ENCODE measurements at regions not wholly inside any gene's neighbourhood (a gene's known extent, or its start where the extent isn't known, plus 50 kb on each side); places are given as distances from the start of the nearest gene placed in this dataset.
"Not testable (repeated sequence)": the region's sequence is repeated elsewhere in the genome, so short reads cannot be mapped to it uniquely, and the experiment has no call there.

GRCh38 chr15:47124430-47125102, 592.7 kb upstream of the SEMA6D start:
- no peak for DNase-seq (ENCODE audit: low read depth)

GRCh38 chr15:47129033-47129432, 588.3 kb upstream of the SEMA6D start:
- no peak for DNase-seq (ENCODE audit: low read depth)

GRCh38 chr15:47131450-47131849, 585.9 kb upstream of the SEMA6D start:
- DNase-seq (ENCODE audit: low read depth): not testable (repeated sequence)

GRCh38 chr15:47135267-47135666, 582.0 kb upstream of the SEMA6D start:
- DNase-seq (ENCODE audit: low read depth): no peak

- DNase-seq (ENCODE audit: low read depth): no peak
These were observed 581.1 kb upstream of the SEMA6D start for GRCh38 chr15:47136236-47136635.

DNA sequence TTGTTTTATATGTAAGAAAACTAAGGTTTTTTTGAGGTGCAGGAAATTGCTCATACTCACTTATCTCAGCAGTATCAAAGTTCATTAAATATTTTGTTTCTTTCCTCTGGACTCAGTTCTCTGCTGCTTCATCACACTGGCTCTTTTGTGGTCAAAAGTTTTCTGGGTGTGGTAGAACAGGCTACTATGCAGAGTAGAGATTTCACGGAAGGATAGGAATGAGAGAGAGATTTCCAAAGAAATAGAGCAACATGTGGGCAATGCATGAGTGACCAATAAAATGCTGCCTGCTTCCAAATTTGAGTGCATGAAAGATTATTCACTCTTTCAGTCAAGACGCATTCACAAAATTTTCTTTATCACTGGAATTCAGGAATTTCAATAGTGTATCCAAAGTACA, 577.3 kb upstream of the SEMA6D start:
- no peak for DNase-seq (ENCODE audit: low read depth)

DNA sequence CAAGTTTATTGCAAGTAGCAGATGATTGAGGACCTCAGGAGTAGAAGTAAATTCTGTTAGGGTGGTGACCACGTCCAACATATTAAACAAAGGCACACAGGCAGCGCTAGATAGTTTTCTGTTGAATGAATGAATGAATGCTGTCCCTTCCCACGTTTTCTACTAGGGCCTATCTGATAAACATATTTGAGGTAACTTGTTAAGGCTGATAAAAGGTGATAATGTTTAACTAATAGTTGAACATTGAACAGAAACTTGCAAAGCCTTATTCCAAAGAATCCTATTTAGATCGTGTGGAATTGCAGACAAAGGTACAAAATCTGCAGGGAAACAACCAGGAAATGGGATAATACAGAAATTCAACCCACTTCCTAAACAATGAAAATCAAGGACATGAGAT, 559.5 kb upstream of the SEMA6D start:
- no peak for DNase-seq (ENCODE audit: low read depth)

GRCh38 chr15:47158573-47158972, 558.7 kb upstream of the SEMA6D start:
- DNase-seq (ENCODE audit: low read depth): no peak

DNA sequence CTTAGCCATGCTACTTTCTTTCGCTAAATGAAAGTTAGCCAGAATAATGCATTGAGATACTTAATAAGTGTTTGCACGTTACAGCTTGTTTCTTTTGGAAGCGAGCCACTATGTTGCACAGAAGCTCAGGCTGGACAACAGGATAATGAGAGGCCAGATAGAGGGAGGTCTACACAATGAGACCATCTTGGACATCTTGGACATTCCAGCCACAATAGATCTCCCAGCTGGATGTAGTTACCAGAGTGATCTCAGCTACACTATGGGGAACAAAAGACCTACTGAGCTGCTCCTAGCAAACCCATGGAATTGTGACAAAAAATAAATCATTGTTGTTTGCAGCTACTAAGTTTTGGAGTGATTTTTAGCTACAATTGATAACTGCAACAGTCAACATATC, 540.1 kb upstream of the SEMA6D start:
- no peak for DNase-seq (ENCODE audit: low read depth)

- no peak for DNase-seq (ENCODE audit: low read depth)
These were observed 537.3 kb upstream of the SEMA6D start for GRCh38 chr15:47179988-47180387.

DNA sequence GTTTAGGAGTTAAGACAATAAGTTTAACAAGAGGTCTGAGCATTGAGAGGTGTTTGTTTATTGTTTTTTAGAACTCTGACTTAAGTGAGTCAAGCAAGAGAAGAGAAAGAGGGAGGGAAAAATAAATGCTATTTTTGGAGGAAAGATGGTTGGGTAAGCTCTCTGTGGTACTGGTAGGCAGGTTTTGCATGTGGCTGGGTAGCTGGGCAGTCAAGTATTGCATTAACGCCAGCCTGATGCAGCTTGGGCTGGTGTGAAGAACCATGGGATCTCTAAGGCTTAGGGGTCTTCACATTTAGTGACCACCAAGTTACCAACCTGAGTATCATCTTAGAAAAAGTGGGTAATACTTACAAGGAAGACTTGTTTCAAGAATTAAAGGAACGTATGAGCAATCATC, 534.5 kb upstream of the SEMA6D start:
- DNase-seq (ENCODE audit: low read depth): no peak

DNA sequence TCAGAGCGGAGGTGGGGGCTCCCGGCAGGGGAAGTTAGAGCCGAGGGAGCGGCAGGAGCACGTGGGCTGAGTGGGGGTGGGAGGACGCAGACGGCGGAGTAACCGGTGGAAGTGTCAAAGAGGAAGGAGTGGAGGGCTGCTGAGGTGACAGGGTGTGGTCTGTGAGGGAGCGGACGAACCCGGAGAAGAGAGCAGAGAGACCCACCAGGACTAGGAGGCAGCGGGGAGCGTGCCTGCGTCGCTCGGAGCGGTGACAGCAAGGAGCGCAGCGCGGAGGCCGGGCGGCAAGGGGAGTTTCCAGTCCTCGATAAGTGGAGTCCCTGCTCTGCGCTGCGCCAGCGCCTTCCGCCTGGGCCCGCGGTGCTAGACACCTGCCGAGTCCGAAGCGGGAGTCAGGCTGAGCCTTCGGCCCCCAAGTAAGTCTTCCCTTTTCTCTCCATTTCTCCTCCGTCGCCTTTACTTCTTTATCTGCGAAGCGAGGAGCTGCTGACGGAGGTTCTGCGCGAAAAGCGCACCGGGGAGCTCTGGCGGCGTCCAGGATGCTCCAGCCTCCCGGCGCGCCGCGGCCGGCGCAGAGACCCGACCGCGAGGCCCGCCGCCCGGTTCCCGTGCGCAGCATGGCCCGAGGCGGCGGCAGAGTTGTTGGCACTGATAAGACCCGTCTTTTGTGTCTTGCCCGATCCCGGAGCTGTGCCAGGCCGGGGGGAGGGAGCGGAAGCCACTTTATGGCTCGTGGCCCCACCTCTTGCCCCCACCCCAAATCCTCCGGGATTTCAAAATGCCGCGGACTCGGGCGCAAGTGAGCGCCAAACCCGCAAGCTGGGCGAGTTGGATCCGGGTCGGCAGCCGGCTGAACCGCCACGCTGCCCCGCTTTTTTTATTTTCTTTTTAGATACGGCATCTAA, 533.0 kb upstream of the SEMA6D start:
- DNase-seq (ENCODE audit: low read depth): peak; percentile 15

DNA sequence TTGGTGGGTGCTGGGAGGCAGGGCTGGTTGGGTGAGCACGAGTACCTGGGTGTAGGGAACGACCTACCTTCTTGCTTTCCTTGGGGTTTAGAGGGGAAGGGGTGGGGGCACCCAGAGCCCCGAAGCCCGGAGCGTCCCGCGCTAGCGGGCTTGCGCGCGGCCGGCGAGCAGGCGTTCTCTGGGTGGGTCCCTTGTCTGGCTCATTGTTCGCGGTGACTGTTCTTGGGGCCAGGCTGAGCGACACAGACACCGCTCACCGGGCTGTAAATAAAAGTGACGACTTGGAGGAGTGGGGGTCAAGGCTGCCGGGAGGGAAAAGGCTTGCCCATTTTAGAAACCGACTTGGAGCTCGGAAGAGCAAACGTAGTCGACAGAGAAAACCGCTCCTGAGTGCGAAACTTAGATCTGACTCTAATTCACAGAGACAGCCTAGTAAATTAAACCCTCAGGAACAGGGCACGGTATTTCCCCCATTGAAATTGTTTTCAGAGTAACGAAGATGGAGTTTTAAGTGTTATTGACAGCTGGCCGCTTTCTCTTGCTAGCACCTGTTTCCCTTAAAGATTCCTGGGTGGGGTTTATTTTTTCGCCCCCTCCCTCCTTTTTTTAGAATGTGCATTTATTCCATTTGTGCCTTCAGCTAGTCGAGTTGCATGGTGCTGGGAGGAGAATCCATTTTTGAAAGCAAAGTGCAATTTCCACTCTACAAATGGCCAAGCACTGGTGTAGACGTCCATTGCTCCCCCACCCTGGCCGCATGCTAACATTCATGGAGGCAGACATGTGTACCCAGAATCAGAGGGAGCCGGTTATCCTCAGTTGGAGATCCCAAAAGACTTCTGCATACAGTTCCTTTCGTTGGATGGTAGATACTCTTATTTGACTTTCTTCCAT, 532.1 kb upstream of the SEMA6D start:
- no peak for DNase-seq (ENCODE audit: low read depth)

GRCh38 chr15:47186075-47186474, 531.2 kb upstream of the SEMA6D start:
- no peak for DNase-seq (ENCODE audit: low read depth)

GRCh38 chr15:47188758-47189507, 528.4 kb upstream of the SEMA6D start:
- DNase-seq (ENCODE audit: low read depth): no peak

GRCh38 chr15:47194718-47195117, 522.6 kb upstream of the SEMA6D start:
- DNase-seq (ENCODE audit: low read depth): peak; percentile 49

- DNase-seq (ENCODE audit: low read depth): peak; percentile 89
These were observed 521.3 kb upstream of the SEMA6D start for GRCh38 chr15:47196048-47196447.

DNA sequence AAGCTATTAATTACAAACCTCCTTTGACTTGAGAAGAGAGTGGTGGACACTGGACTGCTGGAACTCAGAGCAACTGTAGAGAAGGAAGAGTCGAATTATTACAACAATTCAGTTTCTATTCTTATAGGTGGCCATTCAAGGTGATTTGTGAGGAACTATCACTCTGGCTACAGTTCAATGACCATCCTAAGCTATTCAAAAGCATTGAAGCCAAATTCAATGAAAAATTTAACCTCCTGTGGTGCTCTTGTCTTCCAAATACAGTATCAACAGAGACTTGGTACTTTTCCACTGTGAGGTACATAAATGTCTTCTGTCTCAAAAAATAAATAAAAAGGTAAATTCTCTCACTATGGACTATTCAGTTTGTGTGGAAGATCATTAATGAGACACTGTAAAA, 513.3 kb upstream of the SEMA6D start:
- DNase-seq (ENCODE audit: low read depth): no peak

GRCh38 chr15:47206358-47206978, 510.8 kb upstream of the SEMA6D start:
- DNase-seq (ENCODE audit: low read depth): no peak

DNA sequence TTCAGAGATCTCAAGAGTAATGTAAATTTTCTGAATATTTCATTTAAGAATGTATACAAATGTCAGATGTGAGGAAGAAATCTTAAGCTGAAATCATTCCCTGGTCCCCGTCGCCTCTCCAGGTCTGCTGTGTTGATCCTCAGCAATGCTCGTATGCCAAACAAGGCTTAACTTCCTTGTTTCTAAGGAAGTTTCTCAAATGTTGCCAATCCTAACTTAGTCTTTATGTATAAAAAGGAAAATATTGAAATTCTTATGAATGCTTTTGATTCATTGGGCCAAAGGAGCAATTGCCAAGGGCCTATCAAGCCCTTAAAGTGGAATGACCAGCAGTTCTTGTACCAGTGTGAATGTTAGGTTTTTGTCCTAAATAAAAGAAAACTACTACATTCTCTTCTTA, 507.7 kb upstream of the SEMA6D start:
- no peak for DNase-seq (ENCODE audit: low read depth)
